ENCODE measurements at regions not wholly inside any gene's neighbourhood (a gene's known extent, or its start where the extent isn't known, plus 50 kb on each side); places are given as distances from the start of the nearest gene placed in this dataset.

DNA sequence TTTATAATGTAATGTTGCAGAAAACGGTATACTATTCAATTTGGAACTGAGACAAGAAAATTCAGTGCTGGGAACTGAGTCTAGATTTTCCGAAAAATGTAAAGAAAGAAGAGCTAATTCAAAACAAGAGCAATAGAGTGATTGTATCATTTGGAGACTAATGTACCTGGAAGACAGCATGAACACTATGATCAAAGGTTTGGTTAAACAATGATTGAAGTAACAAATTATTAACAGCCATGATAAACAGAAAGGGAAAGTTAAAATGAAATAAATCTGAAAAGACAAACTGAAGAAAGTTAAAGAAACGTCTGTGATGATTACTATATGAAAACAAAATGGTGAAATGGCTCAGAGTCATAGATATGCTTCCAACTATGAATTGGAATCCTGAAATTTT is 300.6 kb upstream of the MPDZ start:
- TF ChIP-seq EHF (CRISPR knock-in tag; IDR thresholded peaks at IDR 0.05) (no peak), MAFK (IDR thresholded peaks at IDR 0.05; ENCODE audit: partially characterized antibody) (no peak), RFX5 (IDR thresholded peaks at IDR 0.05) (no peak)
- TF ChIP-seq, protein P1, sequence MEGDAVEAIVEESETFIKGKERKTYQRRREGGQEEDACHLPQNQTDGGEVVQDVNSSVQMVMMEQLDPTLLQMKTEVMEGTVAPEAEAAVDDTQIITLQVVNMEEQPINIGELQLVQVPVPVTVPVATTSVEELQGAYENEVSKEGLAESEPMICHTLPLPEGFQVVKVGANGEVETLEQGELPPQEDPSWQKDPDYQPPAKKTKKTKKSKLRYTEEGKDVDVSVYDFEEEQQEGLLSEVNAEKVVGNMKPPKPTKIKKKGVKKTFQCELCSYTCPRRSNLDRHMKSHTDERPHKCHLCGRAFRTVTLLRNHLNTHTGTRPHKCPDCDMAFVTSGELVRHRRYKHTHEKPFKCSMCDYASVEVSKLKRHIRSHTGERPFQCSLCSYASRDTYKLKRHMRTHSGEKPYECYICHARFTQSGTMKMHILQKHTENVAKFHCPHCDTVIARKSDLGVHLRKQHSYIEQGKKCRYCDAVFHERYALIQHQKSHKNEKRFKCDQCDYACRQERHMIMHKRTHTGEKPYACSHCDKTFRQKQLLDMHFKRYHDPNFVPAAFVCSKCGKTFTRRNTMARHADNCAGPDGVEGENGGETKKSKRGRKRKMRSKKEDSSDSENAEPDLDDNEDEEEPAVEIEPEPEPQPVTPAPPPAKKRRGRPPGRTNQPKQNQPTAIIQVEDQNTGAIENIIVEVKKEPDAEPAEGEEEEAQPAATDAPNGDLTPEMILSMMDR (IDR thresholded peaks at IDR 0.05), result no peak

Data from A549 (cell line).